ENCODE measurements at regions not wholly inside any gene's neighbourhood (a gene's known extent, or its start where the extent isn't known, plus 50 kb on each side); places are given as distances from the start of the nearest gene placed in this dataset.

DNA sequence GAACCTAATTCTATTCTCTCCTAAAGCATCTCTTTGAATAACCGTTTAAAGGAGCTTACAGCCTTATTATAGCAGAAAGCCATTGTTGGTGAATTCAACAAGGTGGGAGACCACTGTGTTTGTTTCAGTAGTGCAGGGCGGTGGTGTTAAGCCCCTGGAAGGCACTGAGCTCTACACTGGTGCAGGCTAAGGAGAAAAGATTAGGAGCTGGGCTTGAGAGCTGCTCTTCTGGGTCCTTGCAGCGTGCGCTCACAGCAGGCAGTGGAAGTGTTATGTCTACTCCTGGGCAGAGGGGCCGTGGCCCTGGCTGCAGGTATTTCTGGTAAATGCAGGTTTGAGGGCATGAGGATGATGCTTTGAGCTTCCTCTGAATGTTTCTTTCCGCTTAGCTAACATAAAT lies 361.2 kb downstream of the RNF144B start:
- TF ChIP-seq ARNT (IDR thresholded peaks at IDR 0.05), result no peak
- TF ChIP-seq FOXK2 (IDR thresholded peaks at IDR 0.05), result no peak
- no peak for TF ChIP-seq CTBP1 (IDR thresholded peaks at IDR 0.05; ENCODE audit: borderline replicate concordance)
- TF ChIP-seq ZNF384 (IDR thresholded peaks at IDR 0.05), result no peak

Measured in HEK293T (cell line).